Upper lobe of left lung (tissue), 4 donors: ENCODE measurements at regions not wholly inside any gene's neighbourhood (a gene's known extent, or its start where the extent isn't known, plus 50 kb on each side); places are given as distances from the start of the nearest gene placed in this dataset.

Experiments
- CTCF ChIP-seq, 6 experiments: fragments of 450-650 bp in 4 of 6; fragments of 200-600 bp in 2 of 6; sonication (generic) in 2 of 6; IDR thresholded peaks; one replicate each; pipeline ENCODE4 v1.5.1; 2016 to 2019; ENCODE audit warnings: antibody characterized with exemption in 6 of 6
- EP300 ChIP-seq, 4 donors: sonication (generic); formaldehyde crosslinking; IDR thresholded peaks; one replicate each; pipeline ENCODE4 v1.5.1; 2017; ENCODE audit warnings: antibody characterized with exemption in 4 of 4, control low read depth in 2 of 4
- POLR2A ChIP-seq, 4 donors: fragments of 450-650 bp; IDR thresholded peaks; one replicate each; pipeline ENCODE4 v1.5.1; 2016 to 2017; ENCODE audit warnings: antibody characterized with exemption in 4 of 4, mild to moderate bottlenecking in 2 of 4
- POLR2AphosphoS5 ChIP-seq, 2 donors: sonication (generic); formaldehyde crosslinking; IDR thresholded peaks; one replicate each; pipeline ENCODE4 v1.5.1; 2017; ENCODE audit warnings: antibody characterized with exemption in 2 of 2

- TF ChIP-seq EP300 (IDR thresholded peaks at IDR 0.05) (no peak), POLR2A (IDR thresholded peaks at IDR 0.05) (no peak), CTCF (IDR thresholded peaks at IDR 0.05) (no peak), POLR2AphosphoS5 (IDR thresholded peaks at IDR 0.05) (no peak)
Measured at GRCh38 chr7:46003896-46004875, 83.1 kb upstream of the IGFBP3 start.
